DOHH2 (cell line): ENCODE measurements at regions not wholly inside any gene's neighbourhood (a gene's known extent, or its start where the extent isn't known, plus 50 kb on each side); places are given as distances from the start of the nearest gene placed in this dataset.

Source experiments
- EZH2phosphoT487 ChIP-seq: fragments of 200-600 bp; sonication (generic); IDR thresholded peaks from 2 replicates; pipeline ENCODE4 v1.6.1; 2017; ENCODE audit warnings: borderline replicate concordance, mild to moderate bottlenecking, antibody characterized with exemption, low read length, moderate library complexity, mixed read lengths
- TF ChIP-seq, protein P1 (sequence below): fragments of 200-600 bp; sonication (generic); IDR thresholded peaks from one replicate; pipeline ENCODE4 v1.5.1; 2014; ENCODE audit warnings: antibody characterized with exemption, mild to moderate bottlenecking, low read depth, low read length; ENCODE audit not compliant: poor library complexity, severe bottlenecking

GRCh38 chr9:25397746-25398145, 280.5 kb downstream of the TUSC1 start:
- TF ChIP-seq, protein P1, sequence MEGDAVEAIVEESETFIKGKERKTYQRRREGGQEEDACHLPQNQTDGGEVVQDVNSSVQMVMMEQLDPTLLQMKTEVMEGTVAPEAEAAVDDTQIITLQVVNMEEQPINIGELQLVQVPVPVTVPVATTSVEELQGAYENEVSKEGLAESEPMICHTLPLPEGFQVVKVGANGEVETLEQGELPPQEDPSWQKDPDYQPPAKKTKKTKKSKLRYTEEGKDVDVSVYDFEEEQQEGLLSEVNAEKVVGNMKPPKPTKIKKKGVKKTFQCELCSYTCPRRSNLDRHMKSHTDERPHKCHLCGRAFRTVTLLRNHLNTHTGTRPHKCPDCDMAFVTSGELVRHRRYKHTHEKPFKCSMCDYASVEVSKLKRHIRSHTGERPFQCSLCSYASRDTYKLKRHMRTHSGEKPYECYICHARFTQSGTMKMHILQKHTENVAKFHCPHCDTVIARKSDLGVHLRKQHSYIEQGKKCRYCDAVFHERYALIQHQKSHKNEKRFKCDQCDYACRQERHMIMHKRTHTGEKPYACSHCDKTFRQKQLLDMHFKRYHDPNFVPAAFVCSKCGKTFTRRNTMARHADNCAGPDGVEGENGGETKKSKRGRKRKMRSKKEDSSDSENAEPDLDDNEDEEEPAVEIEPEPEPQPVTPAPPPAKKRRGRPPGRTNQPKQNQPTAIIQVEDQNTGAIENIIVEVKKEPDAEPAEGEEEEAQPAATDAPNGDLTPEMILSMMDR = no peak
- TF ChIP-seq EZH2phosphoT487 = no peak
